C4-2B (cell line): ENCODE measurements at regions not wholly inside any gene's neighbourhood (a gene's known extent, or its start where the extent isn't known, plus 50 kb on each side); places are given as distances from the start of the nearest gene placed in this dataset.
"Not testable (repeated sequence)": the region's sequence is repeated elsewhere in the genome, so short reads cannot be mapped to it uniquely, and the experiment has no call there.

ENCODE experiments used
- CTCF ChIP-seq: fragments of 450-650 bp; conservative IDR thresholded peaks from 2 replicates; pipeline ENCODE4 v1.5.1; 2017; ENCODE audit warnings: mild to moderate bottlenecking
- ZFX ChIP-seq: fragments of 450-650 bp; IDR thresholded peaks from 2 replicates; pipeline ENCODE4 v1.6.1; 2017

GRCh38 chr1:188182063-188182462 is 1353.3 kb downstream of the PLA2G4A start:
- not testable (repeated sequence) for TF ChIP-seq CTCF, ZFX
